ENCODE measurements at regions not wholly inside any gene's neighbourhood (a gene's known extent, or its start where the extent isn't known, plus 50 kb on each side); places are given as distances from the start of the nearest gene placed in this dataset.

DNA sequence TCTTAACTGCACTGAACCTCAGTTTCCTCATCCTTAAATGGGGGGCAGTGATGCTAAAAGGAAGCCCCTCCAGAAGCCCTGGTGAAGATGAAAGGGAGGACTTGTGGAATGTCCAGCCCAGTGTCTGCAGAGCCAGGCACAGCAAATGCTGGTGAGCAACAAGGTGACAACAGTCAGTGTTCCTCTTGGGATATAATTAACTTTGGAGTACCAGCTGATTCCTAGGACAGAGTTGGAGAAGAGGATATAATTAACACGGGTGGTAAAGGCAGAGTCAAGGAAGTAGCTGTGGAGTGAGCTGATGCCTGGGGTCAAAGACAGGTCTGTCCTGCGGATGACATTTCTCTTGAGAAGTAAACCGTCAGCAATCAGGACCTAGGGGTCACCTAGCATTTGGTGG lies 60.7 kb upstream of the MRPS6 start:
- TF ChIP-seq TAF1 (IDR thresholded peaks at IDR 0.05; ENCODE audit: low read depth) (no peak), RAD21 (IDR thresholded peaks at IDR 0.05; ENCODE audit: low read depth) (no peak), EGR1 (IDR thresholded peaks at IDR 0.05) (no peak), TCF12 (IDR thresholded peaks at IDR 0.05; ENCODE audit: low read depth) (no peak), FOXM1 (IDR thresholded peaks at IDR 0.05; ENCODE audit: borderline replicate concordance, low read depth) (no peak), ZBTB7A (IDR thresholded peaks at IDR 0.05; ENCODE audit: low read depth) (no peak), EP300 (IDR thresholded peaks at IDR 0.05; ENCODE audit: borderline replicate concordance) (no peak), CEBPB (IDR thresholded peaks at IDR 0.05) (no peak), NFIC (IDR thresholded peaks at IDR 0.05) (no peak)
- TF ChIP-seq, protein P1, sequence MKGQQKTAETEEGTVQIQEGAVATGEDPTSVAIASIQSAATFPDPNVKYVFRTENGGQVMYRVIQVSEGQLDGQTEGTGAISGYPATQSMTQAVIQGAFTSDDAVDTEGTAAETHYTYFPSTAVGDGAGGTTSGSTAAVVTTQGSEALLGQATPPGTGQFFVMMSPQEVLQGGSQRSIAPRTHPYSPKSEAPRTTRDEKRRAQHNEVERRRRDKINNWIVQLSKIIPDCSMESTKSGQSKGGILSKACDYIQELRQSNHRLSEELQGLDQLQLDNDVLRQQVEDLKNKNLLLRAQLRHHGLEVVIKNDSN (IDR thresholded peaks at IDR 0.05), result no peak
- TF ChIP-seq, protein P2, sequence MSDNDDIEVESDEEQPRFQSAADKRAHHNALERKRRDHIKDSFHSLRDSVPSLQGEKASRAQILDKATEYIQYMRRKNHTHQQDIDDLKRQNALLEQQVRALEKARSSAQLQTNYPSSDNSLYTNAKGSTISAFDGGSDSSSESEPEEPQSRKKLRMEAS (IDR thresholded peaks at IDR 0.05), result no peak

DNA sequence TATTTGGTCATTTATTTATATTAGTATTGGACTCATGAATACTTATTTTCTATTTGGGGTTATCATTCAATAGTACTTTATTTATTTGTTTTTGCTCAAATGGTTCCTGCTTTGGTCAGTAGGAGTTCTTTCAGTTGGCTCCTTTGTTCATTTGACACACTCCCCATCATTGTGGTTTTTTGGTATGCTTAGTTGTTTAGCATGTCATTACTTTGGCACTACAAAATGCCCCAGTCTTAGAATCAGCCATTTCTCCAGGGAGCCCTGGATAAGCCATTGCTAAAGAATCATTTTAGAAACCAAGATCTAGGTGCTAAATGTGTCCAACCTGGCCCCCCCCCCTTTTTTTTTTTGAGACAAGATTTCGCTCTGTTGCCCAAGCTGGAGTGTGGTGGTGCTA lies 61.7 kb upstream of the MRPS6 start:
- TF ChIP-seq EP300 (IDR thresholded peaks at IDR 0.05; ENCODE audit: borderline replicate concordance) (no peak), FOXM1 (IDR thresholded peaks at IDR 0.05; ENCODE audit: borderline replicate concordance, low read depth) (no peak), RAD21 (IDR thresholded peaks at IDR 0.05; ENCODE audit: low read depth) (no peak), NFIC (IDR thresholded peaks at IDR 0.05) (no peak), CEBPB (IDR thresholded peaks at IDR 0.05) (no peak), TCF12 (IDR thresholded peaks at IDR 0.05; ENCODE audit: low read depth) (no peak), TAF1 (IDR thresholded peaks at IDR 0.05; ENCODE audit: low read depth) (no peak), EGR1 (IDR thresholded peaks at IDR 0.05) (no peak), TEAD4 (IDR thresholded peaks at IDR 0.05) (no peak), ZBTB7A (IDR thresholded peaks at IDR 0.05; ENCODE audit: low read depth) (no peak), YY1 (IDR thresholded peaks at IDR 0.05; ENCODE audit: low read depth) (no peak), CREB1 (IDR thresholded peaks at IDR 0.05; ENCODE audit: low read depth) (no peak)
- TF ChIP-seq, protein P1 (IDR thresholded peaks at IDR 0.05), result no peak
- TF ChIP-seq, protein P3, sequence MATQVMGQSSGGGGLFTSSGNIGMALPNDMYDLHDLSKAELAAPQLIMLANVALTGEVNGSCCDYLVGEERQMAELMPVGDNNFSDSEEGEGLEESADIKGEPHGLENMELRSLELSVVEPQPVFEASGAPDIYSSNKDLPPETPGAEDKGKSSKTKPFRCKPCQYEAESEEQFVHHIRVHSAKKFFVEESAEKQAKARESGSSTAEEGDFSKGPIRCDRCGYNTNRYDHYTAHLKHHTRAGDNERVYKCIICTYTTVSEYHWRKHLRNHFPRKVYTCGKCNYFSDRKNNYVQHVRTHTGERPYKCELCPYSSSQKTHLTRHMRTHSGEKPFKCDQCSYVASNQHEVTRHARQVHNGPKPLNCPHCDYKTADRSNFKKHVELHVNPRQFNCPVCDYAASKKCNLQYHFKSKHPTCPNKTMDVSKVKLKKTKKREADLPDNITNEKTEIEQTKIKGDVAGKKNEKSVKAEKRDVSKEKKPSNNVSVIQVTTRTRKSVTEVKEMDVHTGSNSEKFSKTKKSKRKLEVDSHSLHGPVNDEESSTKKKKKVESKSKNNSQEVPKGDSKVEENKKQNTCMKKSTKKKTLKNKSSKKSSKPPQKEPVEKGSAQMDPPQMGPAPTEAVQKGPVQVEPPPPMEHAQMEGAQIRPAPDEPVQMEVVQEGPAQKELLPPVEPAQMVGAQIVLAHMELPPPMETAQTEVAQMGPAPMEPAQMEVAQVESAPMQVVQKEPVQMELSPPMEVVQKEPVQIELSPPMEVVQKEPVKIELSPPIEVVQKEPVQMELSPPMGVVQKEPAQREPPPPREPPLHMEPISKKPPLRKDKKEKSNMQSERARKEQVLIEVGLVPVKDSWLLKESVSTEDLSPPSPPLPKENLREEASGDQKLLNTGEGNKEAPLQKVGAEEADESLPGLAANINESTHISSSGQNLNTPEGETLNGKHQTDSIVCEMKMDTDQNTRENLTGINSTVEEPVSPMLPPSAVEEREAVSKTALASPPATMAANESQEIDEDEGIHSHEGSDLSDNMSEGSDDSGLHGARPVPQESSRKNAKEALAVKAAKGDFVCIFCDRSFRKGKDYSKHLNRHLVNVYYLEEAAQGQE (IDR thresholded peaks at IDR 0.05; ENCODE audit: low read depth), result no peak
- TF ChIP-seq, protein P2 (IDR thresholded peaks at IDR 0.05), result no peak

DNA sequence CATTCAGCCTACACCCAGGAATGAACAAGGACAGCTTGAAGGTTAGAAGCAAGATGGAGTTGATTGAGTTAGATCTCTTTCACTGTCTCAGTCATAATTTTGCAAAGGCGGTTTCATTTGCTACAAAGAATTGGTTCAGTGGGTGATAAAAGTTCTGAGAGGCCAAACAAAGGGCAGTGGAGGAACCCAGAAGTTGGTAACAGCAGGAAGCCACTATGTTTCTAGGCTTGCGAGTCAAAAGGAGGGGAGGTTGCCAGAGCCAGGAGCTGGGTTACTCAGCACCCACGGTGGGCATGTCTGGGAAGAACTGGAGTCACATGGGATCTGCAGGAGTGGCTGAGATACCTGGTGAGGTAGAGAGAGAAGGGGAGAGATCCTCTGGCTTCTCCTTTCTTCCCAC lies 64.2 kb upstream of the MRPS6 start:
- TF ChIP-seq, protein P3 (IDR thresholded peaks at IDR 0.05; ENCODE audit: low read depth), result no peak
- TF ChIP-seq NFIC (IDR thresholded peaks at IDR 0.05) (no peak), CEBPB (IDR thresholded peaks at IDR 0.05) (no peak), YY1 (IDR thresholded peaks at IDR 0.05; ENCODE audit: low read depth) (no peak), CREB1 (IDR thresholded peaks at IDR 0.05; ENCODE audit: low read depth) (no peak), ZBTB7A (IDR thresholded peaks at IDR 0.05; ENCODE audit: low read depth) (no peak), EGR1 (IDR thresholded peaks at IDR 0.05) (no peak), EP300 (IDR thresholded peaks at IDR 0.05; ENCODE audit: borderline replicate concordance) (no peak), FOXM1 (IDR thresholded peaks at IDR 0.05; ENCODE audit: borderline replicate concordance, low read depth) (no peak), TEAD4 (IDR thresholded peaks at IDR 0.05) (no peak), TAF1 (IDR thresholded peaks at IDR 0.05; ENCODE audit: low read depth) (no peak), TCF12 (IDR thresholded peaks at IDR 0.05; ENCODE audit: low read depth) (no peak)
- TF ChIP-seq, protein P1 (IDR thresholded peaks at IDR 0.05), result no peak
- TF ChIP-seq, protein P2 (IDR thresholded peaks at IDR 0.05), result no peak

DNA sequence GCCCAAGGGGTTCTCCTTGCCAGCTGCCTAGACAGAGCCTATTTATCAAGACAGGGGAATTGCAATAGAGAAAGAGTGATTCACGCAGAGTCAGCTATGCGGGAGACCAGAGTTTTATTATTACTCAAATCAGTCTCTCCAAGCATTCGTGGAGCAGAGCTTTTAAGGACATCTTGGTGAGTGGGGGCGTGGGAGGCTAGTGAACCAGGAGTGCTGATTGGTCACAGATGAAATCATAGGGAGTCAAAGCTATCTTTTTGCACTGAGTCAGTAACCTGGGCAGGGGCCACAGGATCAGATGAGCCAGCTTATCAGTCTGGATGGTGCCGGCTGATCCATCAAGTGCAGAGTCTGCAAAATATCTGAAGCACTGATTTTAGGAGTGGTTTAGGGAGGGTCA lies 64.8 kb upstream of the MRPS6 start:
- no peak for TF ChIP-seq FOXM1 (IDR thresholded peaks at IDR 0.05; ENCODE audit: borderline replicate concordance, low read depth)

DNA sequence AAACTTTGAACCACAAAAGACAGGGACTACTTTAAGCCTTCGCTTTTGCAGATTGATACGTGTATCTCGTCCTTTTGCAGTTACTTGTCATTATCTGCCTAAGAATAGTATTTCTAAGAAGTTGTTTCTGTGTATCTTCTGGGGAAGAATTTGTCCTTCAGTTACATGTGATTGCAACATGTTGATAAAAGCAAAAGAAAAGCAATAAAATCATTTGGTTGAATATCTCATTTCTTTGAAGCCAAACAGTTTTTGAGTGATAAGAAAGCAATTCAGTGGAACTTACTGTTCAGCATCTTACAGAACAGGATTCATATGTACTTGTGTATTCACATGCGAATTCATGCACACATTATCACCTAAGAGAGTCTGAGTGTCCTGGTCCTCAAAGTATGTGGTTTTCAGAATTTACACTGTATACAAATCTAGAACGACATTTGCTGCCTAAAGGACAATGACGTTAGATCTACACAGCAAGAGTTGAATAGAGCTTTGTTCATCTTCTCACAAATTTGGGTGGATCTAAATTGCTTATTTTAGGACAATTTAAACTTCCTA lies 66.7 kb upstream of the MRPS6 start:
- TF ChIP-seq, protein P3 (IDR thresholded peaks at IDR 0.05; ENCODE audit: low read depth), result no peak
- no peak for TF ChIP-seq YY1 (IDR thresholded peaks at IDR 0.05; ENCODE audit: low read depth)
- TF ChIP-seq CREB1 (IDR thresholded peaks at IDR 0.05; ENCODE audit: low read depth), result no peak
- TF ChIP-seq, protein P1 (IDR thresholded peaks at IDR 0.05), result no peak
- no peak for TF ChIP-seq TCF12 (IDR thresholded peaks at IDR 0.05; ENCODE audit: low read depth)
- TF ChIP-seq NFIC (IDR thresholded peaks at IDR 0.05), result no peak
- TF ChIP-seq TEAD4 (IDR thresholded peaks at IDR 0.05), result no peak
- TF ChIP-seq CEBPB (IDR thresholded peaks at IDR 0.05), result no peak
- no peak for TF ChIP-seq TAF1 (IDR thresholded peaks at IDR 0.05; ENCODE audit: low read depth)
- TF ChIP-seq EP300 (IDR thresholded peaks at IDR 0.05; ENCODE audit: borderline replicate concordance), result no peak
